ENCODE measurements at regions not wholly inside any gene's neighbourhood (a gene's known extent, or its start where the extent isn't known, plus 50 kb on each side); places are given as distances from the start of the nearest gene placed in this dataset.
"Not testable (repeated sequence)": the region's sequence is repeated elsewhere in the genome, so short reads cannot be mapped to it uniquely, and the experiment has no call there.

- no peak for DNase-seq
Observed at GRCh38 chr6:20263059-20263458, 50.8 kb upstream of the MBOAT1 start.

GRCh38 chr6:20265842-20266241 lies 53.6 kb upstream of the MBOAT1 start:
- DNase-seq: no peak

- DNase-seq: no peak
Observed at GRCh38 chr6:20266851-20267608, 54.8 kb upstream of the MBOAT1 start.

GRCh38 chr6:20269181-20269580 lies 56.9 kb upstream of the MBOAT1 start:
- no peak for DNase-seq

- DNase-seq: no peak
Observed at GRCh38 chr6:20271818-20272217, 59.5 kb upstream of the MBOAT1 start.

- no peak for DNase-seq
Observed at GRCh38 chr6:20274137-20274536, 61.9 kb upstream of the MBOAT1 start.

GRCh38 chr6:20275837-20276236 lies 63.6 kb upstream of the MBOAT1 start:
- not testable (repeated sequence) for DNase-seq

- not testable (repeated sequence) for DNase-seq
Observed at GRCh38 chr6:20277724-20278123, 65.5 kb upstream of the MBOAT1 start.

- DNase-seq: no peak
Observed at GRCh38 chr6:20279051-20279450, 66.8 kb upstream of the MBOAT1 start.

- DNase-seq: no peak
Observed at GRCh38 chr6:20279608-20280287, 67.5 kb upstream of the MBOAT1 start.

- peak; percentile 54 for DNase-seq
Observed at GRCh38 chr6:20280288-20280621, 68.0 kb upstream of the MBOAT1 start.

GRCh38 chr6:20284672-20285071 lies 72.4 kb upstream of the MBOAT1 start:
- no peak for DNase-seq

GRCh38 chr6:20286968-20287565 lies 74.8 kb upstream of the MBOAT1 start:
- DNase-seq: no peak

GRCh38 chr6:20291764-20292580 lies 79.7 kb upstream of the MBOAT1 start:
- peak; percentile 95 for DNase-seq

GRCh38 chr6:20292905-20293304 lies 80.6 kb upstream of the MBOAT1 start:
- DNase-seq: no peak

- no peak for DNase-seq
Observed at GRCh38 chr6:20301256-20301655, 89.0 kb upstream of the MBOAT1 start.

GRCh38 chr6:20302168-20302567 lies 89.9 kb upstream of the MBOAT1 start:
- DNase-seq: no peak

GRCh38 chr6:20302702-20303251 lies 90.5 kb upstream of the MBOAT1 start:
- peak; percentile 73 for DNase-seq

GRCh38 chr6:20306491-20306890 lies 94.2 kb upstream of the MBOAT1 start:
- no peak for DNase-seq

GRCh38 chr6:20309186-20309585 lies 92.5 kb upstream of the E2F3 start:
- no peak for DNase-seq

- no peak for DNase-seq
Observed at GRCh38 chr6:20310185-20310584, 91.5 kb upstream of the E2F3 start.

- no peak for DNase-seq
Observed at GRCh38 chr6:20312606-20313005, 89.1 kb upstream of the E2F3 start.

- DNase-seq: no peak
Observed at GRCh38 chr6:20313051-20313450, 88.6 kb upstream of the E2F3 start.

All from hematopoietic multipotent progenitor cell treated with erythropoietin and hydrocortisone succinate and interleukin-3 and kit ligand, for 6 days (in vitro differentiated cells).